Glomerular visceral epithelial cell (primary cell): ENCODE measurements at regions not wholly inside any gene's neighbourhood (a gene's known extent, or its start where the extent isn't known, plus 50 kb on each side); places are given as distances from the start of the nearest gene placed in this dataset.

Experiments
- DNase-seq: peaks from one replicate; pipeline ENCODE4 v3.0.0-alpha.2; 2016; ENCODE audit errors: extremely low spot score

- DNase-seq = no peak
These were observed 223.7 kb downstream of the SEC14L1 start for GRCh38 chr17:77364381-77364911.

- no peak for DNase-seq
These were observed 224.3 kb downstream of the SEC14L1 start for GRCh38 chr17:77364941-77365583.

- DNase-seq = peak; percentile 80
These were observed 224.9 kb downstream of the SEC14L1 start for GRCh38 chr17:77365584-77366186.

- DNase-seq = no peak
These were observed 225.4 kb downstream of the SEC14L1 start for GRCh38 chr17:77366206-77366557.

GRCh38 chr17:77366558-77367245 lies 225.9 kb downstream of the SEC14L1 start:
- peak; percentile 73 for DNase-seq

- no peak for DNase-seq
These were observed 228.8 kb downstream of the SEC14L1 start for GRCh38 chr17:77369544-77369971.

GRCh38 chr17:77370586-77370985 lies 229.8 kb downstream of the SEC14L1 start:
- DNase-seq = no peak

GRCh38 chr17:77371117-77371887 lies 230.5 kb downstream of the SEC14L1 start:
- no peak for DNase-seq

- DNase-seq = no peak
These were observed 231.2 kb downstream of the SEC14L1 start for GRCh38 chr17:77371888-77372443.

- peak; percentile 69 for DNase-seq
These were observed 231.9 kb downstream of the SEC14L1 start for GRCh38 chr17:77372444-77373298.

GRCh38 chr17:77373299-77374169 lies 232.8 kb downstream of the SEC14L1 start:
- no peak for DNase-seq

- peak; percentile 44 for DNase-seq
These were observed 233.6 kb downstream of the SEC14L1 start for GRCh38 chr17:77374170-77374936.

- no peak for DNase-seq
These were observed 234.5 kb downstream of the SEC14L1 start for GRCh38 chr17:77375108-77375916.

GRCh38 chr17:77375917-77376651 lies 235.3 kb downstream of the SEC14L1 start:
- no peak for DNase-seq

- no peak for DNase-seq
These were observed 236.3 kb downstream of the SEC14L1 start for GRCh38 chr17:77376795-77377709.

- DNase-seq = no peak
These were observed 237.0 kb downstream of the SEC14L1 start for GRCh38 chr17:77377710-77378235.
